ENCODE measurements at regions not wholly inside any gene's neighbourhood (a gene's known extent, or its start where the extent isn't known, plus 50 kb on each side); places are given as distances from the start of the nearest gene placed in this dataset.

DNA sequence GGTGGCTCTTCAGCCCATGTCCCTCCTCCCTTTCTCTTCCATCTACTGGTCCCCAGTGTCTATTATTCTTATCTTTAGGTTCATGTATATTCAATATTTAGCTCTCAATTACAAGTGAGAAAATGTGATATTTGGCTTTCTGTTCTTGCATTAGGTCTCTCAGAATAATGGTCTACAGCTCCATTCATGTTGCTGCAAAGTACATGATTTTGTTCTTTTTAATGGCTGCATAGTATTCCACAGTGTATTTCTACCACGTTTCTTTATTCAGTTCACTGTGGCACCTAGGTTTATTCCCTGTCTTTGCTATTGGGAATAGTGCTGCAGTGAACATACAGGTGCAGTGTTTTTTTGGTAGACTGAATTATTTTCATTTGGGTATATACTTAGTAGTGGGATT lies 1308.8 kb downstream of the EFNA5 start:
- ATAC-seq (no peak), DNase-seq (no peak)
- H3K36me3 ChIP-seq: no peaks in the 10 kb centered on the region
- TF ChIP-seq POLR2A (IDR thresholded peaks at IDR 0.05): no peak
- TF ChIP-seq, protein P1, sequence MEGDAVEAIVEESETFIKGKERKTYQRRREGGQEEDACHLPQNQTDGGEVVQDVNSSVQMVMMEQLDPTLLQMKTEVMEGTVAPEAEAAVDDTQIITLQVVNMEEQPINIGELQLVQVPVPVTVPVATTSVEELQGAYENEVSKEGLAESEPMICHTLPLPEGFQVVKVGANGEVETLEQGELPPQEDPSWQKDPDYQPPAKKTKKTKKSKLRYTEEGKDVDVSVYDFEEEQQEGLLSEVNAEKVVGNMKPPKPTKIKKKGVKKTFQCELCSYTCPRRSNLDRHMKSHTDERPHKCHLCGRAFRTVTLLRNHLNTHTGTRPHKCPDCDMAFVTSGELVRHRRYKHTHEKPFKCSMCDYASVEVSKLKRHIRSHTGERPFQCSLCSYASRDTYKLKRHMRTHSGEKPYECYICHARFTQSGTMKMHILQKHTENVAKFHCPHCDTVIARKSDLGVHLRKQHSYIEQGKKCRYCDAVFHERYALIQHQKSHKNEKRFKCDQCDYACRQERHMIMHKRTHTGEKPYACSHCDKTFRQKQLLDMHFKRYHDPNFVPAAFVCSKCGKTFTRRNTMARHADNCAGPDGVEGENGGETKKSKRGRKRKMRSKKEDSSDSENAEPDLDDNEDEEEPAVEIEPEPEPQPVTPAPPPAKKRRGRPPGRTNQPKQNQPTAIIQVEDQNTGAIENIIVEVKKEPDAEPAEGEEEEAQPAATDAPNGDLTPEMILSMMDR (IDR thresholded peaks at IDR 0.05 in 4 of 5, conservative IDR thresholded peaks at IDR 0.05 in 1 of 5): no peak
- no peak overlapping the region for H3K4me3 ChIP-seq
- in situ Hi-C loops (cut with MboI; ENCODE audit: low sequenced_read_pairs in 4 of 4) (no loop called here), intact Hi-C loops (cut with DNase I; ENCODE audit: low total_unique reads) (no loop called here)
- H3K27me3 ChIP-seq: no peaks in the 10 kb centered on the region
- H3K4me1 ChIP-seq: no peaks in the 10 kb centered on the region
- no peak overlapping the region for H3K27ac ChIP-seq
- no peaks in the 10 kb centered on the region for H3K9me3 ChIP-seq

DNA sequence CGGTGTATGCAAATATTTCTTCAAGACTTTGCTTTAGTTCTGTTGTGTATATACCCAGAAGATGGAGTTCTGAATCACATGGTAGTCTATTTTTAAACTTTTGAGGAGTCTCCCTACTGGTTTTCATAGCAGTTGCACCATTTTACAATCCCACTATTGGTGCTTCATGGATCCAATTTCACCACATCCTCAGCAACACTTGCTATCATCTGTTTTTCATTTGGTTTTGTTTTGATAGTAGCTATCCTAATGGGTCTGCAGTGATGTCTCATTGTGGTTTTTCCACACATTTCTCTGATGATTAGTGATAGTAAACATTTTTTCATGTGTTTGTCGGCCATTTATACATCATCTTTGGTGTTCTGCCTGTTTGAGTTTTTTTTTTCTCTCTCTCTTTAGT lies 1339.3 kb downstream of the EFNA5 start:
- ATAC-seq: no peak

DNA sequence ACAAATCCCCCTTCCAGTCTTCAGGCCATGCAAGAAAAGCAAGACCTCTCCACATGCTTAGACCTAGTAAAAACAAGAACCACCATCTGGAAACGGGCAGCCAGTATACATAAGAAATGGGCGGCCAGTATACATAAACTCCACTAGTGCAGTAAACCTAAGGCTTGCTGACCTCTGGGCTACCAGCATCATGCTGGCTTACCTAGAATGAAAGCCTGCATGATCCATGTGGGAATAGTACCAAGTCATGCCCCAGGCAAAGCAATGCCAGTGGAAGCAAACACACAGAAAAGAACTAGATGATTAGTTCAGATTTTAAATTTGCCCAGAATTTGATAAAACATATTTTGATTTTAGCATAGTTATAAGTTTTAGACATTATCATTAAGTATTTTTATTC lies 1346.4 kb downstream of the EFNA5 start:
- no peaks in the 10 kb centered on the region for H3K27me3 ChIP-seq

More for the DNA sequence above, 1339.3 kb downstream of the EFNA5 start:
- no peak for TF ChIP-seq POLR2A (IDR thresholded peaks at IDR 0.05)
- TF ChIP-seq, protein P1 (IDR thresholded peaks at IDR 0.05 in 4 of 5, conservative IDR thresholded peaks at IDR 0.05 in 1 of 5): no peak
- in situ Hi-C loops (cut with MboI; ENCODE audit: low sequenced_read_pairs in 4 of 4) (no loop called here), intact Hi-C loops (cut with DNase I; ENCODE audit: low total_unique reads) (no loop called here)
- H3K27ac ChIP-seq: no peak overlapping the region
- H3K9me3 ChIP-seq: no peaks in the 10 kb centered on the region
- H3K27me3 ChIP-seq: no peaks in the 10 kb centered on the region
- H3K4me1 ChIP-seq: no peaks in the 10 kb centered on the region
- DNase-seq: no peak
- H3K4me3 ChIP-seq: no peak overlapping the region
- no peaks in the 10 kb centered on the region for H3K36me3 ChIP-seq

DNA sequence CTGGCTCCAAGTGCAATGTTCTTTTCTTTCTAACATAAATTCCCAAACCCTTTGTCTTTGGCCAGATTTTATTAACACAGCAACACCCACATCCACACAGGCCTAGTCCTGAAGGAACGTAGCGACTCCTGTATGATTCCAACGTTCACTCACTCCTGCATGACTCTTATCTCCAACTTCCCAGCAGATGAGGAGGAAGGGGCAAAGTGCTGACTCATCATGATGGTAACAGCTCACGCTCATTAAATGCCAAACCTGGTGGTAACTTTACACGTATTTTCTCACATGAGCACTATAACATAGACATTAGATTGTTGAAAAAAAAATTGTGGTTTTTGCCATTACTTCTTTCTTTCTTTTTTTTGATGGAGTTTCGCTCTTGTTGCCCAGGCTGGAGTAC lies 1349.5 kb downstream of the EFNA5 start:
- ATAC-seq (no peak), DNase-seq (no peak)
- Histone ChIP-seq H3K9me3 (no peaks in the 10 kb centered on the region), H3K27ac (no peak overlapping the region), H3K4me1 (no peaks in the 10 kb centered on the region), H3K4me3 (no peak overlapping the region), H3K36me3 (no peaks in the 10 kb centered on the region), H3K27me3 (no peaks in the 10 kb centered on the region)
- in situ Hi-C loops (cut with MboI; ENCODE audit: low sequenced_read_pairs in 4 of 4) (no loop called here), intact Hi-C loops (cut with DNase I; ENCODE audit: low total_unique reads) (no loop called here)
- TF ChIP-seq POLR2A (IDR thresholded peaks at IDR 0.05): no peak
- TF ChIP-seq, protein P1 (IDR thresholded peaks at IDR 0.05 in 4 of 5, conservative IDR thresholded peaks at IDR 0.05 in 1 of 5): no peak

More for the DNA sequence above, 1346.4 kb downstream of the EFNA5 start:
- no peak for ATAC-seq
- no peaks in the 10 kb centered on the region for H3K36me3 ChIP-seq
- no peak overlapping the region for H3K4me3 ChIP-seq
- no peak for DNase-seq
- no peaks in the 10 kb centered on the region for H3K9me3 ChIP-seq
- intact Hi-C loops (cut with DNase I; ENCODE audit: low total_unique reads) (no loop called here), in situ Hi-C loops (cut with MboI; ENCODE audit: low sequenced_read_pairs in 4 of 4) (no loop called here)
- no peak overlapping the region for H3K27ac ChIP-seq
- TF ChIP-seq, protein P1 (IDR thresholded peaks at IDR 0.05 in 4 of 5, conservative IDR thresholded peaks at IDR 0.05 in 1 of 5): no peak
- H3K4me1 ChIP-seq: no peaks in the 10 kb centered on the region

DNA sequence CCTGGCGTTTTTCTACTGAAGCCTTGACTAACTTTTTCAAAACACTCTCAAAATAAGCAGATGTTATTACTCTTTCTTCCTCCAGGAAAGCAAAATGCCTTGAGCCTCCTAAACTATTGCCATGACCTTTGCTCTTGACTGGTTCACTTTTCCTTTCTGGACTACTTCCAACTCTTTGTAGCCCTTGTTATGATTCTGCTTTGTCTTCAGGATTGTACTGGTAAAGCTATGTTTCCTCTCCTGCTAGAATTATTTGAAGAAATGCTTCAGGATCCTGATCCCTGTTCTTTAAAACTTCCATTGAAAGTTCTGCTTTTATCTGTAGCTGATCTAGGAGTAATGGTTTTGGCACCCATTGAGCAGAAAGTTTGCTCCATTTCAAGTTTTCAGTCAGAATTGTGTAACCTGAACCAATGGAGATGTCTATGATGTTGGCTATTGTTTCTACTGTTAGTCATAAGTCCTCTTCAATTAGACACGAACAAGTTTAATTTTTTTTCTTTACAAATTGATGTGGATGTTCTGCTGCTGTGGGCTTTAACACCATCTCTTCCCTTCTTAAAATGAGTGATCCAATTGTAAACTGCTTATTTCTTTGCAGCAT lies 1356.4 kb downstream of the EFNA5 start:
- DNase-seq (no peak), ATAC-seq (no peak)
- no peaks in the 10 kb centered on the region for H3K9me3 ChIP-seq
- H3K27me3 ChIP-seq: no peaks in the 10 kb centered on the region
- H3K4me3 ChIP-seq: no peak overlapping the region
- H3K36me3 ChIP-seq: no peaks in the 10 kb centered on the region
- intact Hi-C loops (cut with DNase I; ENCODE audit: low total_unique reads) (no loop called here), in situ Hi-C loops (cut with MboI; ENCODE audit: low sequenced_read_pairs in 4 of 4) (no loop called here)
- TF ChIP-seq POLR2A (IDR thresholded peaks at IDR 0.05): no peak
- H3K4me1 ChIP-seq: no peaks in the 10 kb centered on the region
- H3K27ac ChIP-seq: no peak overlapping the region
